Neutrophil (primary cell): ENCODE measurements at regions not wholly inside any gene's neighbourhood (a gene's known extent, or its start where the extent isn't known, plus 50 kb on each side); places are given as distances from the start of the nearest gene placed in this dataset.

Source experiments
- H3K27ac ChIP-seq: fragments of 200-600 bp; sonication (generic); 2 replicates; pipeline ENCODE4 v1.5.1; 2016; ENCODE audit warnings: mild to moderate bottlenecking, moderate library complexity
- H3K27me3 ChIP-seq: fragments of 200-600 bp; sonication (generic); 2 replicates; pipeline ENCODE4 v1.6.0; 2016; ENCODE audit warnings: mild to moderate bottlenecking
- H3K36me3 ChIP-seq: fragments of 200-600 bp; sonication (generic); 2 replicates; pipeline ENCODE4 v1.5.1; 2017
- H3K4me1 ChIP-seq, 2 experiments: fragments of 200-600 bp in 1 of 2; sonication (generic) in 1 of 2; 1 replicate in 1 of 2; 2 replicates in 1 of 2; pipeline versions ENCODE4 v1.5.1 to v1.6.1; 2013 to 2016; ENCODE audit warnings: low read depth in 1 of 2, low read length in 1 of 2, mild to moderate bottlenecking in 1 of 2, moderate library complexity in 1 of 2; ENCODE audit not compliant: control insufficient read depth in 1 of 2, insufficient read depth in 1 of 2
- H3K4me3 ChIP-seq, 2 experiments: fragments of 200-600 bp in 1 of 2; sonication (generic) in 1 of 2; 1 replicate in 1 of 2; 2 replicates in 1 of 2; pipeline ENCODE4 v1.5.1; 2013 to 2016; ENCODE audit warnings: low read depth in 1 of 2, low read length in 1 of 2, mild to moderate bottlenecking in 1 of 2, moderate library complexity in 1 of 2
- H3K9me3 ChIP-seq: fragments of 200-600 bp; sonication (generic); 2 replicates; pipeline ENCODE4 v1.5.1; 2016
- TF ChIP-seq, protein P1 (sequence below): fragments of 200-600 bp; sonication (generic); IDR thresholded peaks from 2 replicates; pipeline ENCODE4 v1.5.1; 2016; ENCODE audit warnings: antibody characterized with exemption

DNA sequence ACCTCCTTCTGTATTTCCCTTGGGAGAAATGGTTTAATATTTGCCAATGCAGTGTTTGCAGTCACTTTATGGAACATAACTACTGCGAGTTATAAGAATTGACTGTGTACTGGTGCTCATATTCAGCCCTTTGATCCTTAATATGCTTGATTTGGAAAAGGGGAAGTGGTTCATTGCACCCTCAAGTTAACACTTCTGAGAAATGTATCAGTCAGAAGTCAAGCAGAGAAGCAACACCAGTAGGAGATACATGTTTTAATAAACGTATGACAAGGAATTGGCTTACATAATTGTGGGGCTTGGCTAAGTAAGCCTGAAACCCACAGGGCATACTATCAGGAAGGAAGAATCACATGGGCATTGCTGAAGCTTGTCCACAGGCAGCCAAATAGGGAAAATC is 131.0 kb upstream of the SPRY4 start:
- Histone ChIP-seq H3K27me3 (no peaks in the 10 kb centered on the region), H3K4me1 (no peaks in the 10 kb centered on the region), H3K4me3 (no peak overlapping the region), H3K9me3 (no peaks in the 10 kb centered on the region), H3K27ac (no peak overlapping the region), H3K36me3 (no peaks in the 10 kb centered on the region)
- TF ChIP-seq, protein P1, sequence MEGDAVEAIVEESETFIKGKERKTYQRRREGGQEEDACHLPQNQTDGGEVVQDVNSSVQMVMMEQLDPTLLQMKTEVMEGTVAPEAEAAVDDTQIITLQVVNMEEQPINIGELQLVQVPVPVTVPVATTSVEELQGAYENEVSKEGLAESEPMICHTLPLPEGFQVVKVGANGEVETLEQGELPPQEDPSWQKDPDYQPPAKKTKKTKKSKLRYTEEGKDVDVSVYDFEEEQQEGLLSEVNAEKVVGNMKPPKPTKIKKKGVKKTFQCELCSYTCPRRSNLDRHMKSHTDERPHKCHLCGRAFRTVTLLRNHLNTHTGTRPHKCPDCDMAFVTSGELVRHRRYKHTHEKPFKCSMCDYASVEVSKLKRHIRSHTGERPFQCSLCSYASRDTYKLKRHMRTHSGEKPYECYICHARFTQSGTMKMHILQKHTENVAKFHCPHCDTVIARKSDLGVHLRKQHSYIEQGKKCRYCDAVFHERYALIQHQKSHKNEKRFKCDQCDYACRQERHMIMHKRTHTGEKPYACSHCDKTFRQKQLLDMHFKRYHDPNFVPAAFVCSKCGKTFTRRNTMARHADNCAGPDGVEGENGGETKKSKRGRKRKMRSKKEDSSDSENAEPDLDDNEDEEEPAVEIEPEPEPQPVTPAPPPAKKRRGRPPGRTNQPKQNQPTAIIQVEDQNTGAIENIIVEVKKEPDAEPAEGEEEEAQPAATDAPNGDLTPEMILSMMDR: no peak

DNA sequence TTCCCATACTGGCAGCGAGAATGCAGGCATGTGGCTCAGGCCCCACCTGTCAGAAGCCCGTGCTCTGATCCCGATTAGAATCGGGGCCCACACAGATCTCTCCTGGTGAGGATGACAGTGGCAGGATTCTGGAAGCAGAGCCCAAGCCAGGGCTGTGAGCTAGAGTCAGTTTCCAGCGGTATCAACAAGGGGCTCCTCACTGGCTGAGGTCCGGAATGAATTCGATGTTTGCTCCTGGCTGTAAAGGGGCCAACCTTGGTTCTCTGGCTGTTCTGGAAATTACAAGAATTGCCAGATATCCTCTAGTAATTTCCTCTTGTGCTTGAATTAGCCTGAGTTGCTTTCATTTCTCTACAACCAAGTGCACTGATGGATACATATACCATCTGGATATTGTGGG is 129.1 kb upstream of the SPRY4 start:
- H3K4me1 ChIP-seq: no peaks in the 10 kb centered on the region
- H3K27ac ChIP-seq: no peak overlapping the region
- no peaks in the 10 kb centered on the region for H3K36me3 ChIP-seq
- H3K9me3 ChIP-seq: no peaks in the 10 kb centered on the region
- no peaks in the 10 kb centered on the region for H3K27me3 ChIP-seq
- no peak overlapping the region for H3K4me3 ChIP-seq
- TF ChIP-seq, protein P1: no peak

DNA sequence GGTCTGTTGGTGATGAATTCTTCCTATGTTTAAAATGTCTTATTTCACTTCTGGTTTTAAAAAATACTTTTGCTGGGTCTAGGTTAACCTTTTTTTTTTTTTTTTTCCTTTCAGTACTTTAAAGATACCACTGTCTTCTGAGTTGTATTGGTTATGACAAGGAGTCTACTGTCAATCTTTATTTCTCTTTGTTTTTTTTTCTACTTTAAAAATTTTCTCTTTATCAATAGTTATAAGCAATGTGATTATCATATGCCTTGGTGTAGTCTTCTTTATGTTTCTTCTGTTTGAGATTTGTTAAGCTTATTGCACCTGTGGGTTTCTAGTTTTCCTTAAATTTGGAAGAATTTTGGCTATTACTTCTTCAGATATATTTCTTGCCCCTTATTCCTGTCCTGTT is 125.6 kb upstream of the SPRY4 start:
- H3K4me3 ChIP-seq: no peak overlapping the region
- TF ChIP-seq, protein P1: no peak
- H3K27me3 ChIP-seq: no peaks in the 10 kb centered on the region
- no peaks in the 10 kb centered on the region for H3K9me3 ChIP-seq
- H3K27ac ChIP-seq: no peak overlapping the region
- H3K4me1 ChIP-seq: no peaks in the 10 kb centered on the region
- H3K36me3 ChIP-seq: no peaks in the 10 kb centered on the region

DNA sequence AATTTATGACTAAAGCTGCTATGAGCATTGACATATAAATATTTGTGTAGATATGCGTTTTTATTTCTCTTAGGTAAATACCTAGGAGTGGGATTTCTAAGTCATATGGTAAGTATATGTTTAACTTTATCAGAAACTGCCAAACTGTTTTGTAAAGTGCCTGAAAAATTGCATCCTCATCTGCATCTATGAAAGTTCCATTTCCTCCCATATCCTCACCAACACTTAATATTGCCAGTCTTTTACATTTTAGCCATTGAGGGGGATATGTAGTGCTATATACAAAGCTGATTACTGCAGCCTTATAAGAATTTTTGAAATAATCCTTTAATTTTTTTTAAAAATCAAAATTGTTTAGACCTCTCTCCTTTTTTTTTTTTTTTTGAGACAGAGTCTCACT is 123.1 kb upstream of the SPRY4 start:
- Histone ChIP-seq H3K4me1 (no peaks in the 10 kb centered on the region), H3K9me3 (no peaks in the 10 kb centered on the region), H3K36me3 (no peaks in the 10 kb centered on the region), H3K4me3 (no peak overlapping the region), H3K27me3 (no peaks in the 10 kb centered on the region), H3K27ac (no peak overlapping the region)
- TF ChIP-seq, protein P1: no peak

DNA sequence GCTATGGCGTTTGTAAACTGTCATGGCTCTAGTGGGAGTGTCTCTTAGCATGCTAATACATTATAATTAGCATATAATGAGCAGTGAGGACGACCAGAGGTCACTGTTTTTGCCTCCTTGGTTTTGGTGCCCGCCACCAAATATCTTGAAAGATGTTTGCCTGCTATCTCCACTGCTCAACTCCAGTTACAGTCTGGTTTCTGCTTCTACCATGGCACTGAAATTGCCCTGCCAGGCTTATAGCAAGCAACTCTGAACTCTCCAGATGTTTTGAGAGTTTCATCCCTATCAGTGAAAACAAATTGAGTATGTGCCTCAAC is 122.1 kb upstream of the SPRY4 start:
- Histone ChIP-seq H3K27me3 (no peaks in the 10 kb centered on the region), H3K9me3 (no peaks in the 10 kb centered on the region), H3K4me3 (no peak overlapping the region), H3K4me1 (no peaks in the 10 kb centered on the region), H3K27ac (no peak overlapping the region), H3K36me3 (no peaks in the 10 kb centered on the region)
- TF ChIP-seq, protein P1: no peak
